ENCODE measurements at regions not wholly inside any gene's neighbourhood (a gene's known extent, or its start where the extent isn't known, plus 50 kb on each side); places are given as distances from the start of the nearest gene placed in this dataset.

GRCh38 chr21:35850542-35851103, 209.7 kb downstream of the SETD4 start:
- no peaks in the 10 kb centered on the region for H3K9me3 ChIP-seq
- no peaks in the 10 kb centered on the region for H3K27me3 ChIP-seq
- WGBS, 2 donors, result 70 to 77% methylated on average over 4 to 9 of the region's 9 CpGs
- TF ChIP-seq POLR2A (IDR thresholded peaks at IDR 0.05) (no peak), EP300 (IDR thresholded peaks at IDR 0.05) (no peak), POLR2AphosphoS5 (IDR thresholded peaks at IDR 0.05) (no peak), CTCF (IDR thresholded peaks at IDR 0.05) (no peak)
- no peaks in the 10 kb centered on the region for H3K36me3 ChIP-seq
- DNase-seq, result peak in 1 of 2 donors; percentile 33
- no peak overlapping the region for H3K27ac ChIP-seq
- no peak overlapping the region for H3K4me3 ChIP-seq
- peaks cover 0 to 4% (median 0%) of the 10 kb centered on the region in 4 donors for H3K4me1 ChIP-seq
- no peak for ATAC-seq (ENCODE audit: low FRiP score in 2 of 2)

- Histone ChIP-seq H3K4me1 (peaks cover 0 to 4% (median 0%) of the 10 kb centered on the region in 4 donors), H3K27ac (no peak overlapping the region), H3K9me3 (no peaks in the 10 kb centered on the region), H3K36me3 (no peaks in the 10 kb centered on the region), H3K27me3 (no peaks in the 10 kb centered on the region), H3K4me3 (no peak overlapping the region)
- WGBS, 2 donors, result 39 to 49% methylated on average over 5 of the region's 5 CpGs
- peak in 1 of 2 donors; percentile 81 for ATAC-seq (ENCODE audit: low FRiP score in 2 of 2)
- DNase-seq, result no peak
- TF ChIP-seq POLR2A (IDR thresholded peaks at IDR 0.05) (no peak), POLR2AphosphoS5 (IDR thresholded peaks at IDR 0.05) (no peak), CTCF (IDR thresholded peaks at IDR 0.05) (no peak), EP300 (IDR thresholded peaks at IDR 0.05) (no peak)
Measured at GRCh38 chr21:35850029-35850428, 210.3 kb downstream of the SETD4 start.

GRCh38 chr21:35849144-35849543, 211.2 kb downstream of the SETD4 start:
- no peak overlapping the region for H3K27ac ChIP-seq
- H3K9me3 ChIP-seq, result no peaks in the 10 kb centered on the region
- H3K27me3 ChIP-seq, result no peaks in the 10 kb centered on the region
- no peaks in the 10 kb centered on the region for H3K36me3 ChIP-seq
- ATAC-seq (ENCODE audit: low FRiP score in 2 of 2) (peak in 1 of 2 donors; percentile 55), DNase-seq (no peak)
- H3K4me1 ChIP-seq, result peaks cover 0 to 4% (median 0%) of the 10 kb centered on the region in 4 donors
- no peak overlapping the region for H3K4me3 ChIP-seq
- TF ChIP-seq CTCF (IDR thresholded peaks at IDR 0.05), result no peak
- TF ChIP-seq POLR2AphosphoS5 (IDR thresholded peaks at IDR 0.05), result no peak
- TF ChIP-seq EP300 (IDR thresholded peaks at IDR 0.05), result no peak
- no peak for TF ChIP-seq POLR2A (IDR thresholded peaks at IDR 0.05)
- WGBS, 2 donors, result 70 to 76% methylated on average over 4 of the region's 4 CpGs

- no peak for DNase-seq
- H3K4me3 ChIP-seq, result no peak overlapping the region
- no peaks in the 10 kb centered on the region for H3K36me3 ChIP-seq
- ATAC-seq (ENCODE audit: low FRiP score in 2 of 2), result peak in 1 of 2 donors; percentile 9
- no peak for TF ChIP-seq POLR2AphosphoS5 (IDR thresholded peaks at IDR 0.05)
- no peak for TF ChIP-seq POLR2A (IDR thresholded peaks at IDR 0.05)
- TF ChIP-seq EP300 (IDR thresholded peaks at IDR 0.05), result no peak
- TF ChIP-seq CTCF (IDR thresholded peaks at IDR 0.05), result no peak
- H3K27ac ChIP-seq, result no peak overlapping the region
- H3K4me1 ChIP-seq, result no peaks in the 10 kb centered on the region
- H3K27me3 ChIP-seq, result no peaks in the 10 kb centered on the region
- no peaks in the 10 kb centered on the region for H3K9me3 ChIP-seq
- WGBS, 2 donors, result 73 to 78% methylated on average over 7 of the region's 7 CpGs
Measured at GRCh38 chr21:35843911-35844667, 216.2 kb downstream of the SETD4 start.

Data from upper lobe of left lung (tissue), 6 donors.